Stomach smooth muscle (tissue), 2 donors: ENCODE measurements at regions not wholly inside any gene's neighbourhood (a gene's known extent, or its start where the extent isn't known, plus 50 kb on each side); places are given as distances from the start of the nearest gene placed in this dataset.

Experiments used
- H3K27ac ChIP-seq: one replicate; pipeline ENCODE4 v1.7.0; 2013; ENCODE audit warnings: mild to moderate bottlenecking, low read length, inconsistent platforms
- H3K27me3 ChIP-seq, 2 donors: one replicate each; pipeline ENCODE4 v1.7.0; 2013; ENCODE audit warnings: low read length in 2 of 2; ENCODE audit not compliant: insufficient read depth in 2 of 2, control insufficient read depth in 1 of 2
- H3K36me3 ChIP-seq, 2 donors: one replicate each; pipeline ENCODE4 v1.7.0; 2013; ENCODE audit warnings: low read length in 2 of 2; ENCODE audit not compliant: control insufficient read depth in 2 of 2, insufficient read depth in 2 of 2
- H3K4me1 ChIP-seq: one replicate; pipeline ENCODE4 v1.7.0; 2013; ENCODE audit warnings: low read length; ENCODE audit not compliant: control insufficient read depth, insufficient read depth
- H3K4me3 ChIP-seq, 2 donors: one replicate each; pipeline ENCODE4 v1.7.0; 2013; ENCODE audit warnings: low read length in 2 of 2
- H3K9ac ChIP-seq, 2 donors: one replicate each; pipeline ENCODE4 v1.7.0; 2013; ENCODE audit warnings: low read length in 2 of 2, mild to moderate bottlenecking in 1 of 2
- H3K9me3 ChIP-seq, 2 donors: one replicate each; pipeline ENCODE4 v1.7.0; 2013; ENCODE audit warnings: low read length in 2 of 2; ENCODE audit not compliant: control insufficient read depth in 2 of 2
- donor health status: healthy.
- donor health status: Pancreatic carcinoma.

- H3K9me3 ChIP-seq: no peaks in the 10 kb centered on the region
- no peak overlapping the region for H3K4me3 ChIP-seq
- no peak overlapping the region for H3K27ac ChIP-seq
- no peaks in the 10 kb centered on the region for H3K4me1 ChIP-seq
- no peaks in the 10 kb centered on the region for H3K27me3 ChIP-seq
- H3K9ac ChIP-seq: no peak overlapping the region
- H3K36me3 ChIP-seq: no peaks in the 10 kb centered on the region
These were observed 237.5 kb upstream of the CTSO start for GRCh38 chr4:156191044-156191781.

- H3K4me1 ChIP-seq: no peaks in the 10 kb centered on the region
- H3K4me3 ChIP-seq: no peak overlapping the region
- H3K9ac ChIP-seq: no peak overlapping the region
- H3K9me3 ChIP-seq: no peaks in the 10 kb centered on the region
- H3K36me3 ChIP-seq: no peaks in the 10 kb centered on the region
- no peak overlapping the region for H3K27ac ChIP-seq
- H3K27me3 ChIP-seq: no peaks in the 10 kb centered on the region
These were observed 236.9 kb upstream of the CTSO start for GRCh38 chr4:156190615-156191014.

- Histone ChIP-seq H3K27ac (no peak overlapping the region), H3K9me3 (no peaks in the 10 kb centered on the region), H3K27me3 (no peaks in the 10 kb centered on the region), H3K36me3 (no peaks in the 10 kb centered on the region), H3K4me3 (no peak overlapping the region), H3K4me1 (no peaks in the 10 kb centered on the region), H3K9ac (no peak overlapping the region)
These were observed 234.9 kb upstream of the CTSO start for GRCh38 chr4:156188596-156188995.

GRCh38 chr4:156186111-156186510 lies 232.4 kb upstream of the CTSO start:
- no peak overlapping the region for H3K9ac ChIP-seq
- H3K9me3 ChIP-seq: no peaks in the 10 kb centered on the region
- H3K4me3 ChIP-seq: no peak overlapping the region
- H3K27ac ChIP-seq: no peak overlapping the region
- H3K4me1 ChIP-seq: no peaks in the 10 kb centered on the region
- H3K27me3 ChIP-seq: no peaks in the 10 kb centered on the region
- H3K36me3 ChIP-seq: no peaks in the 10 kb centered on the region

GRCh38 chr4:156185514-156186055 lies 231.9 kb upstream of the CTSO start:
- H3K4me3 ChIP-seq: no peak overlapping the region
- H3K27me3 ChIP-seq: no peaks in the 10 kb centered on the region
- H3K4me1 ChIP-seq: no peaks in the 10 kb centered on the region
- no peaks in the 10 kb centered on the region for H3K36me3 ChIP-seq
- no peaks in the 10 kb centered on the region for H3K9me3 ChIP-seq
- no peak overlapping the region for H3K9ac ChIP-seq
- H3K27ac ChIP-seq: no peak overlapping the region

- H3K27ac ChIP-seq: no peak overlapping the region
- no peak overlapping the region for H3K4me3 ChIP-seq
- no peaks in the 10 kb centered on the region for H3K9me3 ChIP-seq
- H3K4me1 ChIP-seq: no peaks in the 10 kb centered on the region
- no peak overlapping the region for H3K9ac ChIP-seq
- no peaks in the 10 kb centered on the region for H3K36me3 ChIP-seq
- H3K27me3 ChIP-seq: no peaks in the 10 kb centered on the region
These were observed 228.6 kb upstream of the CTSO start for GRCh38 chr4:156182269-156182668.

- no peak overlapping the region for H3K4me3 ChIP-seq
- H3K4me1 ChIP-seq: no peaks in the 10 kb centered on the region
- H3K9ac ChIP-seq: no peak overlapping the region
These were observed 224.3 kb upstream of the CTSO start for GRCh38 chr4:156177941-156178340.

GRCh38 chr4:156176896-156177295 lies 223.2 kb upstream of the CTSO start:
- no peaks in the 10 kb centered on the region for H3K36me3 ChIP-seq
- H3K9ac ChIP-seq: no peak overlapping the region
- no peaks in the 10 kb centered on the region for H3K27me3 ChIP-seq
- H3K9me3 ChIP-seq: no peaks in the 10 kb centered on the region
- no peaks in the 10 kb centered on the region for H3K4me1 ChIP-seq
- H3K27ac ChIP-seq: no peak overlapping the region
- no peak overlapping the region for H3K4me3 ChIP-seq

More at GRCh38 chr4:156177941-156178340, 224.3 kb upstream of the CTSO start:
- H3K27me3 ChIP-seq: no peaks in the 10 kb centered on the region
- H3K36me3 ChIP-seq: no peaks in the 10 kb centered on the region
- no peak overlapping the region for H3K27ac ChIP-seq
- H3K9me3 ChIP-seq: no peaks in the 10 kb centered on the region

- no peak overlapping the region for H3K4me3 ChIP-seq
- no peaks in the 10 kb centered on the region for H3K4me1 ChIP-seq
- no peaks in the 10 kb centered on the region for H3K9me3 ChIP-seq
- no peak overlapping the region for H3K9ac ChIP-seq
- H3K36me3 ChIP-seq: no peaks in the 10 kb centered on the region
- no peak overlapping the region for H3K27ac ChIP-seq
- no peaks in the 10 kb centered on the region for H3K27me3 ChIP-seq
These were observed 220.3 kb upstream of the CTSO start for GRCh38 chr4:156173937-156174336.

GRCh38 chr4:156173486-156173885 lies 219.8 kb upstream of the CTSO start:
- H3K4me3 ChIP-seq: no peak overlapping the region
- H3K9ac ChIP-seq: no peak overlapping the region
- H3K9me3 ChIP-seq: no peaks in the 10 kb centered on the region
- H3K4me1 ChIP-seq: no peaks in the 10 kb centered on the region
- no peaks in the 10 kb centered on the region for H3K27me3 ChIP-seq
- H3K36me3 ChIP-seq: no peaks in the 10 kb centered on the region
- H3K27ac ChIP-seq: no peak overlapping the region

- Histone ChIP-seq H3K27ac (no peak overlapping the region), H3K4me1 (no peaks in the 10 kb centered on the region), H3K4me3 (no peak overlapping the region), H3K36me3 (no peaks in the 10 kb centered on the region), H3K9me3 (no peaks in the 10 kb centered on the region), H3K9ac (no peak overlapping the region), H3K27me3 (no peaks in the 10 kb centered on the region)
These were observed 216.2 kb upstream of the CTSO start for GRCh38 chr4:156169861-156170260.
